HepG2 (cell line): ENCODE measurements at regions not wholly inside any gene's neighbourhood (a gene's known extent, or its start where the extent isn't known, plus 50 kb on each side); places are given as distances from the start of the nearest gene placed in this dataset.

Source experiments
- ATAC-seq: fragments of 200-7000 bp; cut with Tn5 transposase; 3 replicates; pipeline ENCODE4 v1.9.1; 2020; ENCODE audit warnings: mild to moderate bottlenecking, moderate library complexity
- BruUV-seq: library from RNA; stranded (reverse); fragments of 400-500 nt; replicated peaks from 2 replicates; lab custom pipeline; 2021; lab: Mats Ljungman, UMichigan
- CTCF ChIA-PET: fragments of 300-600 bp; formaldehyde crosslinking; extraction: SDS; loops from one replicate; lab custom pipeline; 2021; ENCODE audit warnings: low total read pairs, inconsistent platforms, low intra/inter-chr PET ratio; lab: Yijun Ruan, JAX
- POLR2A ChIA-PET: fragments of 350-600 bp; sonication (Branson Sonifier 250); formaldehyde crosslinking; loops from one replicate; lab custom pipeline; 2020; ENCODE audit warnings: antibody characterized with exemption, inconsistent platforms; lab: Yijun Ruan, JAX
- DNase-seq: peaks from one replicate; pipeline ENCODE4 v3.0.0-alpha.2; 2015; ENCODE audit warnings: low spot score
- FAIRE-seq: peaks from 3 replicates; lab custom pipeline; 2011; peaks lifted over from hg19 to GRCh38; lab: Jason Lieb, UNC
- H2AFZ ChIP-seq: one replicate; pipeline ENCODE4 v1.6.1; 2011; ENCODE audit warnings: low read length, inconsistent platforms
- H3K27ac ChIP-seq: fragments of 300-600 bp; 3 replicates; pipeline ENCODE4 v1.8.0; 2011; ENCODE audit warnings: mixed run types, mild to moderate bottlenecking, mixed read lengths, low read length, inconsistent platforms; ENCODE audit not compliant: insufficient read depth; ENCODE audit errors: extremely low read length
- H3K27me3 ChIP-seq, 2 experiments: fragments of 200-600 bp in 1 of 2; 2 replicates in 1 of 2; 3 replicates in 1 of 2; pipeline versions ENCODE4 v1.6.0 to v1.8.0; 2011; ENCODE audit warnings: low read length in 2 of 2, mild to moderate bottlenecking in 2 of 2, moderate library complexity in 2 of 2, inconsistent platforms in 1 of 2; ENCODE audit not compliant: insufficient read depth in 2 of 2, control insufficient read depth in 1 of 2
- H3K36me3 ChIP-seq, 2 experiments: fragments of 200-600 bp in 1 of 2; replicated peaks in 1 of 2; 2 replicates in 1 of 2; 3 replicates in 1 of 2; pipeline versions ENCODE4 v1.5.1 to v1.8.0; 2011; ENCODE audit warnings: low read length in 2 of 2, inconsistent platforms in 1 of 2; ENCODE audit not compliant: insufficient read depth in 2 of 2, control insufficient read depth in 1 of 2
- H3K4me1 ChIP-seq: 2 replicates; pipeline ENCODE4 v1.5.1; 2012; ENCODE audit warnings: low read length, inconsistent platforms; ENCODE audit not compliant: insufficient read depth
- H3K4me2 ChIP-seq: 2 replicates; pipeline ENCODE4 v1.6.0; 2011; ENCODE audit warnings: low read depth, low read length, inconsistent platforms
- H3K4me3 ChIP-seq, 3 experiments: fragments of 200-600 bp in 1 of 3; sonication (generic), shearing (Covaris generic) in 1 of 3; replicated peaks in 1 of 3; 2 replicates each; pipeline ENCODE4 v1.5.1; 2011 to 2016; ENCODE audit warnings: low read length in 3 of 3, inconsistent platforms in 2 of 3, low read depth in 2 of 3, mild to moderate bottlenecking in 2 of 3, control low read depth in 1 of 3, mixed read lengths in 1 of 3; ENCODE audit not compliant: insufficient read depth in 1 of 3
- H3K79me2 ChIP-seq: one replicate; pipeline ENCODE4 v1.6.1; 2011; ENCODE audit warnings: low read length, inconsistent platforms; ENCODE audit not compliant: insufficient read depth
- H3K9ac ChIP-seq: 2 replicates; pipeline ENCODE4 v1.6.0; 2011; ENCODE audit warnings: mild to moderate bottlenecking, low read depth, low read length, inconsistent platforms; ENCODE audit not compliant: insufficient read depth
- H3K9me3 ChIP-seq: 2 replicates; pipeline ENCODE4 v1.5.1; 2012; ENCODE audit warnings: mild to moderate bottlenecking, low read length
- H4K20me1 ChIP-seq: 2 replicates; pipeline ENCODE4 v1.6.0; 2011; ENCODE audit warnings: inconsistent platforms, mild to moderate bottlenecking, low read length, moderate library complexity; ENCODE audit not compliant: insufficient read depth
- BATF2 ChIP-seq: sonication (generic); formaldehyde crosslinking; IDR thresholded peaks from 2 replicates; pipeline ENCODE4 v1.8.0; 2022; ENCODE audit warnings: mild to moderate bottlenecking, missing genetic modification reagents, moderate library complexity
- CTCF ChIP-seq: sonication (generic); formaldehyde crosslinking; IDR thresholded peaks from 2 replicates; pipeline ENCODE4 v1.5.0; 2020; ENCODE audit warnings: mild to moderate bottlenecking, missing genetic modification reagents, moderate library complexity
- HNF4G ChIP-seq, 2 experiments: sonication (generic) in 1 of 2; formaldehyde crosslinking in 1 of 2; IDR thresholded peaks; 2 replicates each; pipeline versions ENCODE4 v1.4.0 to v1.6.1; 2011 to 2020; ENCODE audit warnings: borderline replicate concordance in 2 of 2, low read depth in 2 of 2, mild to moderate bottlenecking in 2 of 2, low read length in 1 of 2, missing genetic modification reagents in 1 of 2, moderate library complexity in 1 of 2
- IRF9 ChIP-seq: sonication (generic); formaldehyde crosslinking; IDR thresholded peaks from 2 replicates; pipeline ENCODE4 v1.8.0; 2022; ENCODE audit warnings: missing genetic modification reagents, mild to moderate bottlenecking, borderline replicate concordance
- KDM5A ChIP-seq: fragments of 200-600 bp; sonication (generic); IDR thresholded peaks from 2 replicates; pipeline ENCODE4 v1.7.0; 2018; ENCODE audit warnings: antibody characterized with exemption, mild to moderate bottlenecking, low read length, borderline replicate concordance
- KDM6A ChIP-seq: IDR thresholded peaks from 2 replicates; pipeline ENCODE4 v1.6.1; 2016; ENCODE audit warnings: low read depth
- KLF12 ChIP-seq: sonication (generic); formaldehyde crosslinking; IDR thresholded peaks from 2 replicates; pipeline ENCODE4 v1.4.0; 2020; ENCODE audit warnings: missing genetic modification reagents, borderline replicate concordance
- MYC ChIP-seq: sonication (generic); formaldehyde crosslinking; IDR thresholded peaks from 2 replicates; pipeline ENCODE4 v1.9.0; 2021; ENCODE audit warnings: missing genetic modification reagents, borderline replicate concordance
- POLR2A ChIP-seq, 2 experiments: IDR thresholded peaks; 2 replicates each; pipeline ENCODE4 v1.6.1; 2011; ENCODE audit warnings: low read depth in 2 of 2, low read length in 2 of 2, mild to moderate bottlenecking in 1 of 2, moderate library complexity in 1 of 2; ENCODE audit not compliant: insufficient read depth in 1 of 2
- ZBTB14 ChIP-seq: sonication (generic); formaldehyde crosslinking; IDR thresholded peaks from 2 replicates; pipeline ENCODE4 v1.4.0; 2020; ENCODE audit warnings: missing genetic modification reagents
- ZBTB38 ChIP-seq: sonication (generic); formaldehyde crosslinking; IDR thresholded peaks from 2 replicates; pipeline ENCODE4 v1.5.1; 2020; ENCODE audit warnings: mild to moderate bottlenecking, missing genetic modification reagents
- ZNF713 ChIP-seq: sonication (generic); formaldehyde crosslinking; IDR thresholded peaks from 2 replicates; pipeline ENCODE4 v1.4.0; 2020; ENCODE audit warnings: mild to moderate bottlenecking, missing genetic modification reagents
- WGBS: methylation state at CpG from one replicate; pipeline ENCODE4 v1.1.6; 2017; ENCODE audit warnings: low lambda C conversion rate; 5-methylcytosine and 5-hydroxymethylcytosine counted together
- in situ Hi-C: cut with HindIII; loops from 2 replicates; pipeline ENCODE4 v1.10.0; 2017; ENCODE audit warnings: low pct_unique_long_range_greater_than_20kb; ENCODE audit not compliant: extremely low pct_ligation_motif_present
- intact Hi-C: fragments of 100-400 bp; cut with micrococcal nuclease; formaldehyde crosslinking; loops from one replicate; pipeline ENCODE4 v1.10.0; 2022; ENCODE audit not compliant: unreplicated experiment

GRCh38 chr10:8403711-8404371, 349.4 kb downstream of the GATA3 start:
- BruUV-seq = no TSS peak
- no peak for TF ChIP-seq BATF2 (CRISPR knock-in tag)
- TF ChIP-seq KDM5A = no peak
- TF ChIP-seq ZBTB14 (CRISPR knock-in tag) = no peak
- no peak for TF ChIP-seq KDM6A (CRISPR knock-in tag)
- TF ChIP-seq MYC (CRISPR knock-in tag) = no peak
- no peak for TF ChIP-seq KLF12 (CRISPR knock-in tag)
- 0 out of 2 replicates have a peak, but pooled peaks have one; percentile 29 for TF ChIP-seq HNF4G (IDR thresholded peaks at IDR 0.05; ENCODE audit: borderline replicate concordance, low read depth, low read length)
- no peak for TF ChIP-seq HNF4G (CRISPR knock-in tag; IDR thresholded peaks at IDR 0.05; ENCODE audit: borderline replicate concordance, low read depth)
- no peak for TF ChIP-seq ZBTB38 (CRISPR knock-in tag)
- peak; percentile 22; the same call in 1 of the 2 replicates for TF ChIP-seq CTCF (CRISPR knock-in tag)
- TF ChIP-seq IRF9 (CRISPR knock-in tag) = no peak
- no peak for TF ChIP-seq POLR2A (IDR thresholded peaks at IDR 0.05; ENCODE audit: insufficient read depth in 1 of 2, low read depth in 2 of 2, low read length in 2 of 2)
- TF ChIP-seq ZNF713 = no peak
- no peaks in the 10 kb centered on the region for H3K27me3 ChIP-seq
- no peak overlapping the region for H3K9ac ChIP-seq
- H3K36me3 ChIP-seq = no peaks in the 10 kb centered on the region
- ATAC-seq = peak; percentile 69
- intact Hi-C loops (no loop called here), in situ Hi-C loops (no loop called here)
- no peak overlapping the region for H3K27ac ChIP-seq
- H3K4me3 ChIP-seq = no peak overlapping the region
- no peak overlapping the region for H2AFZ ChIP-seq
- H3K4me2 ChIP-seq = no peak overlapping the region
- DNase-seq = no peak
- FAIRE-seq = no peak
- no peaks in the 10 kb centered on the region for H3K9me3 ChIP-seq
- ChIA-PET POLR2A (no interaction called here), CTCF (no interaction called here)
- H3K79me2 ChIP-seq = no peaks in the 10 kb centered on the region
- WGBS = 29% methylated on average over 4 of the region's 4 CpGs
- H4K20me1 ChIP-seq = no peaks in the 10 kb centered on the region
- no peaks in the 10 kb centered on the region for H3K4me1 ChIP-seq
